K562 (cell line): ENCODE measurements at regions not wholly inside any gene's neighbourhood (a gene's known extent, or its start where the extent isn't known, plus 50 kb on each side); places are given as distances from the start of the nearest gene placed in this dataset.

Experiments
- ATAC-seq: fragments of 200-7000 bp; cut with Tn5 transposase; 3 replicates; pipeline ENCODE4 v1.9.1; 2020; ENCODE audit warnings: moderate library complexity
- BruUV-seq: library from RNA; stranded (reverse); fragments of 400-500 nt; replicated peaks from 2 replicates; lab custom pipeline; 2021; lab: Mats Ljungman, UMichigan
- CTCF ChIA-PET: fragments of 300-600 bp; formaldehyde crosslinking; extraction: SDS; loops from one replicate; lab custom pipeline; 2021; ENCODE audit warnings: low intra/inter-chr PET ratio; lab: Yijun Ruan, JAX
- POLR2A ChIA-PET: fragments of 300-600, 350-650 bp; sonication (Branson Sonifier 250); formaldehyde crosslinking; extraction: SDS; loops from one replicate; lab custom pipeline; 2021; ENCODE audit warnings: antibody characterized with exemption, inconsistent platforms; lab: Yijun Ruan, JAX
- DNase-seq, 4 experiments: peaks; one replicate each; pipeline versions ENCODE4 v3.0.0 to v3.0.0-alpha.2; 2011 to 2018; ENCODE audit warnings: low spot score in 3 of 4, mixed read lengths in 3 of 4; ENCODE audit errors: extremely low read depth in 1 of 4
- FAIRE-seq: peaks from 2 replicates; lab custom pipeline; 2011; peaks lifted over from hg19 to GRCh38; lab: Jason Lieb, UNC
- H2AFZ ChIP-seq: 2 replicates; pipeline ENCODE4 v1.6.0; 2011; ENCODE audit warnings: low read depth, low read length, control low read depth, inconsistent platforms
- H3K27ac ChIP-seq: fragments of 200-600 bp; 3 replicates; pipeline ENCODE4 v1.8.0; 2011; ENCODE audit warnings: low read depth, mild to moderate bottlenecking, control low read depth, inconsistent platforms, low read length, moderate library complexity, mixed read lengths; ENCODE audit errors: extremely low read depth
- H3K27me3 ChIP-seq, 2 experiments: fragments of 300-600 bp in 1 of 2; 2 replicates in 1 of 2; 3 replicates in 1 of 2; pipeline versions ENCODE4 v1.6.0 to v1.8.0; 2011; ENCODE audit warnings: inconsistent platforms in 2 of 2, low read length in 2 of 2, mild to moderate bottlenecking in 1 of 2, mixed read lengths in 1 of 2, moderate library complexity in 1 of 2; ENCODE audit not compliant: control insufficient read depth in 2 of 2, insufficient read depth in 2 of 2
- H3K36me3 ChIP-seq: fragments of 300-600 bp; 3 replicates; pipeline ENCODE4 v1.8.0; 2011; ENCODE audit warnings: mild to moderate bottlenecking, low read length, inconsistent platforms; ENCODE audit not compliant: control insufficient read depth, insufficient read depth
- H3K4me1 ChIP-seq, 2 experiments: fragments of 200-600 bp in 1 of 2; replicated peaks in 1 of 2; 2 replicates in 1 of 2; 3 replicates in 1 of 2; pipeline versions ENCODE4 v1.5.1 to v1.8.0; 2011; ENCODE audit warnings: inconsistent platforms in 2 of 2, low read length in 2 of 2, mild to moderate bottlenecking in 1 of 2, mixed read lengths in 1 of 2, moderate library complexity in 1 of 2; ENCODE audit not compliant: control insufficient read depth in 2 of 2, insufficient read depth in 2 of 2
- H3K4me2 ChIP-seq: 2 replicates; pipeline ENCODE4 v1.6.1; 2011; ENCODE audit warnings: low read length, control low read depth, inconsistent platforms, mixed read lengths; ENCODE audit not compliant: insufficient read depth
- H3K4me3 ChIP-seq: fragments of 200-600 bp; sonication (generic), shearing (Covaris generic); 2 replicates; pipeline ENCODE4 v1.5.1; 2016; ENCODE audit warnings: control low read depth, inconsistent platforms
- H3K79me2 ChIP-seq: fragments of 200-600 bp; 3 replicates; pipeline ENCODE4 v1.8.0; 2011; ENCODE audit warnings: low read length, inconsistent platforms; ENCODE audit not compliant: control insufficient read depth, insufficient read depth
- H3K9ac ChIP-seq, 2 experiments: 2 replicates each; pipeline versions ENCODE4 v1.6.0 to v1.6.1; 2011; ENCODE audit warnings: low read depth in 2 of 2, low read length in 2 of 2, control low read depth in 1 of 2, inconsistent platforms in 1 of 2, mild to moderate bottlenecking in 1 of 2, mixed read lengths in 1 of 2; ENCODE audit not compliant: insufficient read depth in 1 of 2
- H3K9me1 ChIP-seq: one replicate; pipeline ENCODE4 v1.6.0; 2011; ENCODE audit warnings: inconsistent platforms, mild to moderate bottlenecking, low read length, moderate library complexity; ENCODE audit not compliant: control insufficient read depth, insufficient read depth
- H3K9me3 ChIP-seq: replicated peaks from 2 replicates; pipeline ENCODE4 v1.5.1; 2011; ENCODE audit warnings: low read depth, low read length, inconsistent platforms; ENCODE audit not compliant: control insufficient read depth, insufficient read depth
- H4K20me1 ChIP-seq: replicated peaks from 2 replicates; pipeline ENCODE4 v1.6.1; 2011; ENCODE audit warnings: low read length, inconsistent platforms, mixed read lengths; ENCODE audit not compliant: control insufficient read depth, insufficient read depth
- ARID4B ChIP-seq: sonication (generic); formaldehyde crosslinking; IDR thresholded peaks from 2 replicates; pipeline ENCODE4 v1.8.0; 2022; ENCODE audit warnings: mild to moderate bottlenecking, missing genetic modification reagents
- CREB1 ChIP-seq, 2 experiments: sonication (generic) in 1 of 2; formaldehyde crosslinking in 1 of 2; IDR thresholded peaks; 2 replicates each; pipeline versions ENCODE4 v1.6.1 to v1.8.0; 2012 to 2022; ENCODE audit warnings: inconsistent platforms in 1 of 2, mild to moderate bottlenecking in 1 of 2, missing genetic modification reagents in 1 of 2, moderate library complexity in 1 of 2
- FOXP1 ChIP-seq: sonication (generic); formaldehyde crosslinking; IDR thresholded peaks from 2 replicates; pipeline ENCODE4 v1.8.0; 2022; ENCODE audit warnings: mild to moderate bottlenecking, missing genetic modification reagents
- GABPB1 ChIP-seq: sonication (generic); formaldehyde crosslinking; IDR thresholded peaks from 2 replicates; pipeline ENCODE4 v1.8.0; 2022; ENCODE audit warnings: mild to moderate bottlenecking, missing genetic modification reagents
- KLF6 ChIP-seq: fragments of 250-450 bp; sonication (Bioruptor Pico); IDR thresholded peaks from 2 replicates; pipeline ENCODE4 v1.4.0; 2020; ENCODE audit warnings: mild to moderate bottlenecking, moderate library complexity, borderline replicate concordance
- MNT ChIP-seq, 2 experiments: fragments of 450-650 bp; conservative IDR thresholded peaks; 2 replicates each; pipeline ENCODE4 v1.6.1; 2017; ENCODE audit warnings: mild to moderate bottlenecking in 2 of 2, moderate library complexity in 2 of 2
- STAT5B ChIP-seq: fragments of 250-450 bp; sonication (Bioruptor Pico); IDR thresholded peaks from 2 replicates; pipeline ENCODE4 v1.8.0; 2021; ENCODE audit warnings: mild to moderate bottlenecking, inconsistent platforms
- THAP12 ChIP-seq: fragments of 250-450 bp; sonication (Bioruptor Pico); IDR thresholded peaks from 2 replicates; pipeline ENCODE4 v1.9.0; 2021; ENCODE audit warnings: mild to moderate bottlenecking, inconsistent platforms
- U2AF2 ChIP-seq: fragments of 200-400 bp; formaldehyde crosslinking; optimal IDR thresholded peaks from 2 replicates; pipeline ENCODE3; 2017; ENCODE audit warnings: low read depth, mild to moderate bottlenecking, low read length
- ZNF699 ChIP-seq: fragments of 250-450 bp; sonication (Bioruptor Pico); IDR thresholded peaks from 2 replicates; pipeline ENCODE4 v1.8.0; 2021; ENCODE audit warnings: mild to moderate bottlenecking, moderate library complexity; ENCODE audit not compliant: insufficient replicate concordance
- ZNF764 ChIP-seq: fragments of 250-450 bp; sonication (Bioruptor Pico); IDR thresholded peaks from 2 replicates; pipeline ENCODE4 v1.4.0; 2020; ENCODE audit warnings: low read depth, mild to moderate bottlenecking, moderate library complexity
- WGBS: fragments of 100-300 bp; shearing (Covaris generic); methylation state at CpG from one replicate; pipeline ENCODE4 v1.1.6; 2016; ENCODE audit warnings: low coverage, mixed read lengths; ENCODE audit not compliant: insufficient coverage; ENCODE audit errors: missing lambda C conversion rate; 5-methylcytosine and 5-hydroxymethylcytosine counted together
- in situ Hi-C: fragments of 300-500 bp; cut with MboI; formaldehyde crosslinking; loops from 4 replicates; pipeline ENCODE4 v1.15.0; 2018; ENCODE audit warnings: inconsistent platforms, mixed read lengths
- intact Hi-C: fragments of 100-400 bp; cut with micrococcal nuclease; formaldehyde crosslinking; loops from 2 replicates; pipeline ENCODE4 v1.14.2; 2022
- TF ChIP-seq, protein P1 (sequence below): IDR thresholded peaks from 2 replicates; pipeline ENCODE4 v1.6.1; 2014; ENCODE audit warnings: antibody characterized with exemption

DNA sequence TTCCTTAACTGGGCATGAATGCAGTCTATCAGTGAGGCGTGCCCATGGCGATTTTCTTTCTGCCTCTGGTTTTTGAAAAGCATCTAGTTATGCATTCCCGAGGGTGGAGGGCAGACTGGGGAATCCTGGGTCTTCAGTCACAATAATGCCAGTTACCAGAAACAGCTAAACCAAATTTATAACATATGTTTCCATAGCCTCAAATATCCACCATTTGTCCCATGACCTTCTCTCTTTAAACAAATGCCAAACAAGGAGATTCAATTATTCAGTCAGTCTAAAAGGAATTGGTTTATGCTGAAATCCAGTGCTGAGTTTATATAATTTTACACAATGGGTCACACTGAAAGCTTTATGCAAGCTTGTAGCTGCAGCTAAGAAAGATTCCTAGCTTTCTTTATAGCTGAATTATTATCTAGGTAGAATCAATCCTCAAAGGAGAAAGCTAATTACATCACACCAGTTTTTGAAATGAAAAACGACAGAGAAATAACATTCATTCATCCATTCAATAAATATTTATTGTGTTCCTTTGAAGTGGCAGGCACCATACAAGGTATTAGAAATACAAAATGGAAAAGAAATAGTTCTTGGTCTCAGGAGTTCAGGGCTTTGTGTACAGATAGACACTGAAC is 131.3 kb upstream of the RAP1B start:
- H3K9ac ChIP-seq, result no peak overlapping the region
- H3K27ac ChIP-seq, result no peak overlapping the region
- H3K36me3 ChIP-seq, result no peaks in the 10 kb centered on the region
- no peak for FAIRE-seq
- H3K9me1 ChIP-seq, result no peaks in the 10 kb centered on the region
- no peaks in the 10 kb centered on the region; the same call in 1 of the 2 replicates for H3K9me3 ChIP-seq
- H4K20me1 ChIP-seq, result no peaks in the 10 kb centered on the region
- ChIA-PET POLR2A (no interaction called here), CTCF (no interaction called here)
- intact Hi-C loops, result no loop called here
- 16% methylated on average over 4 of the region's 4 CpGs for WGBS
- H3K27me3 ChIP-seq, result no peaks in the 10 kb centered on the region
- H3K4me2 ChIP-seq, result no peak overlapping the region
- no peak overlapping the region for H2AFZ ChIP-seq
- no TSS peak for BruUV-seq
- no peak for ATAC-seq
- no peak for DNase-seq
- peaks cover 0 to 30% of the 10 kb centered on the region in 2 experiments; a peak in 3 of 5 replicates for H3K4me1 ChIP-seq
- in situ Hi-C loops, result no loop called here
- no peak overlapping the region for H3K4me3 ChIP-seq
- H3K79me2 ChIP-seq, result no peaks in the 10 kb centered on the region
- TF ChIP-seq ARID4B, result no peak
- no peak for TF ChIP-seq ZNF764 (CRISPR knock-in tag)
- no peak for TF ChIP-seq ZNF699
- TF ChIP-seq STAT5B (CRISPR knock-in tag), result no peak
- TF ChIP-seq THAP12 (CRISPR knock-in tag), result no peak
- no peak for TF ChIP-seq MNT (conservative IDR thresholded peaks at IDR 0.05)
- no peak for TF ChIP-seq KLF6 (CRISPR knock-in tag)
- no peak for TF ChIP-seq FOXP1 (CRISPR knock-in tag)
- TF ChIP-seq GABPB1 (CRISPR knock-in tag), result no peak
- TF ChIP-seq, protein P1, sequence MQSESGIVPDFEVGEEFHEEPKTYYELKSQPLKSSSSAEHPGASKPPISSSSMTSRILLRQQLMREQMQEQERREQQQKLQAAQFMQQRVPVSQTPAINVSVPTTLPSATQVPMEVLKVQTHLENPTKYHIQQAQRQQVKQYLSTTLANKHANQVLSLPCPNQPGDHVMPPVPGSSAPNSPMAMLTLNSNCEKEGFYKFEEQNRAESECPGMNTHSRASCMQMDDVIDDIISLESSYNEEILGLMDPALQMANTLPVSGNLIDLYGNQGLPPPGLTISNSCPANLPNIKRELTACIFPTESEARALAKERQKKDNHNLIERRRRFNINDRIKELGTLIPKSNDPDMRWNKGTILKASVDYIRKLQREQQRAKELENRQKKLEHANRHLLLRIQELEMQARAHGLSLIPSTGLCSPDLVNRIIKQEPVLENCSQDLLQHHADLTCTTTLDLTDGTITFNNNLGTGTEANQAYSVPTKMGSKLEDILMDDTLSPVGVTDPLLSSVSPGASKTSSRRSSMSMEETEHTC, result no peak
- TF ChIP-seq CREB1 (IDR thresholded peaks at IDR 0.05), result no peak
- TF ChIP-seq CREB1 (CRISPR knock-in tag; IDR thresholded peaks at IDR 0.05), result no peak
- no peak for TF ChIP-seq U2AF2
